IPS-11a (cell line): ENCODE measurements at regions not wholly inside any gene's neighbourhood (a gene's known extent, or its start where the extent isn't known, plus 50 kb on each side); places are given as distances from the start of the nearest gene placed in this dataset.

ENCODE experiments used
- H3K4me3 ChIP-seq: one replicate; pipeline ENCODE4 v1.5.1; 2013; ENCODE audit warnings: low read depth, low read length, control low read depth

GRCh38 chr18:60146220-60146960 is 226.2 kb downstream of the MC4R start:
- no peak overlapping the region for H3K4me3 ChIP-seq

- H3K4me3 ChIP-seq = no peak overlapping the region
Observed at GRCh38 chr18:60145776-60146175, 226.8 kb downstream of the MC4R start.

GRCh38 chr18:60134806-60135205 is 235.0 kb downstream of the PMAIP1 start:
- no peak overlapping the region for H3K4me3 ChIP-seq

GRCh38 chr18:60130284-60130683 is 230.5 kb downstream of the PMAIP1 start:
- no peak overlapping the region for H3K4me3 ChIP-seq

- H3K4me3 ChIP-seq = no peak overlapping the region
Observed at GRCh38 chr18:60123031-60123430, 223.2 kb downstream of the PMAIP1 start.

GRCh38 chr18:60122339-60122738 is 222.5 kb downstream of the PMAIP1 start:
- H3K4me3 ChIP-seq = no peak overlapping the region

GRCh38 chr18:60120231-60120750 is 220.5 kb downstream of the PMAIP1 start:
- no peak overlapping the region for H3K4me3 ChIP-seq

GRCh38 chr18:60117321-60117720 is 217.5 kb downstream of the PMAIP1 start:
- no peak overlapping the region for H3K4me3 ChIP-seq

GRCh38 chr18:60113396-60113795 is 213.6 kb downstream of the PMAIP1 start:
- H3K4me3 ChIP-seq = no peak overlapping the region

GRCh38 chr18:60112369-60112768 is 212.6 kb downstream of the PMAIP1 start:
- H3K4me3 ChIP-seq = no peak overlapping the region

- no peak overlapping the region for H3K4me3 ChIP-seq
Observed at GRCh38 chr18:60111525-60111924, 211.7 kb downstream of the PMAIP1 start.

- H3K4me3 ChIP-seq = no peak overlapping the region
Observed at GRCh38 chr18:60110836-60111235, 211.0 kb downstream of the PMAIP1 start.

- H3K4me3 ChIP-seq = no peak overlapping the region
Observed at GRCh38 chr18:60100778-60101177, 201.0 kb downstream of the PMAIP1 start.

- H3K4me3 ChIP-seq = no peak overlapping the region
Observed at GRCh38 chr18:60099709-60100108, 199.9 kb downstream of the PMAIP1 start.

- no peak overlapping the region for H3K4me3 ChIP-seq
Observed at GRCh38 chr18:60096428-60096827, 196.6 kb downstream of the PMAIP1 start.

- no peak overlapping the region for H3K4me3 ChIP-seq
Observed at GRCh38 chr18:60092073-60092472, 192.3 kb downstream of the PMAIP1 start.

- no peak overlapping the region for H3K4me3 ChIP-seq
Observed at GRCh38 chr18:60090170-60090569, 190.4 kb downstream of the PMAIP1 start.

- no peak overlapping the region for H3K4me3 ChIP-seq
Observed at GRCh38 chr18:60082790-60083189, 183.0 kb downstream of the PMAIP1 start.

- H3K4me3 ChIP-seq = no peak overlapping the region
Observed at GRCh38 chr18:60082282-60082681, 182.5 kb downstream of the PMAIP1 start.

- H3K4me3 ChIP-seq = no peak overlapping the region
Observed at GRCh38 chr18:60075477-60075876, 175.7 kb downstream of the PMAIP1 start.

- no peak overlapping the region for H3K4me3 ChIP-seq
Observed at GRCh38 chr18:60070631-60071030, 170.8 kb downstream of the PMAIP1 start.

GRCh38 chr18:60069145-60069544 is 169.3 kb downstream of the PMAIP1 start:
- H3K4me3 ChIP-seq = no peak overlapping the region
